Suprapubic skin (tissue), 4 donors: ENCODE measurements at regions not wholly inside any gene's neighbourhood (a gene's known extent, or its start where the extent isn't known, plus 50 kb on each side); places are given as distances from the start of the nearest gene placed in this dataset.

Experiments used
- EP300 ChIP-seq: sonication (generic); formaldehyde crosslinking; IDR thresholded peaks from one replicate; pipeline ENCODE4 v1.6.1; 2017; ENCODE audit warnings: antibody characterized with exemption
- POLR2A ChIP-seq, 2 donors: fragments of 450-650 bp; IDR thresholded peaks; one replicate each; pipeline ENCODE4 v1.6.1; 2017; ENCODE audit warnings: antibody characterized with exemption in 2 of 2, mild to moderate bottlenecking in 2 of 2, moderate library complexity in 2 of 2
- POLR2AphosphoS5 ChIP-seq, 3 donors: sonication (generic); formaldehyde crosslinking; IDR thresholded peaks; one replicate each; pipeline ENCODE4 v1.6.1; 2017; ENCODE audit warnings: antibody characterized with exemption in 3 of 3
- TF ChIP-seq, protein P1 (sequence below), 2 donors: fragments of 200-600 bp in 1 of 2; fragments of 450-650 bp in 1 of 2; sonication (generic) in 1 of 2; IDR thresholded peaks; one replicate each; pipeline ENCODE4 v1.5.1; 2016 to 2019; ENCODE audit warnings: antibody characterized with exemption in 2 of 2, mild to moderate bottlenecking in 1 of 2, moderate library complexity in 1 of 2

DNA sequence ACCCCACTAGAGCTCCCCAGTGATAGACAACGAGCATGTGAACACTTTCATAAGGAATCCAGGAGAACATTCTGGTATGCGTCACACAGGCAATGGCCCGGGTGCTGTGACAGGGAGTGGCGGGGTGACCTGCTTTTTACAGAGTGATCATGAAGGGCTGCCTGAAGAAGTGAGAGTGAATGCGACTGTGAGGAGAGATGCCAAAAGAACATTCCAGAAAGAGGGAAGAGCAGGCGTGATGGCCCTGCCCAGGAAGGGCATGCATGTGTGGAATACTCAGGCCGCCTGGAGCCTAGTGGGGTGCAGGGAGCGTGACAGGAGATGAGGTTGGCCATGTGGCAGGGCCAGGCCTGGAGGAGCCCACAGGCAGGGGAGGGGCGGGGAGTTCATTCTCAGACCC is 53.8 kb downstream of the FZD10 start:
- no peak for TF ChIP-seq POLR2A (IDR thresholded peaks at IDR 0.05)
- TF ChIP-seq, protein P1, sequence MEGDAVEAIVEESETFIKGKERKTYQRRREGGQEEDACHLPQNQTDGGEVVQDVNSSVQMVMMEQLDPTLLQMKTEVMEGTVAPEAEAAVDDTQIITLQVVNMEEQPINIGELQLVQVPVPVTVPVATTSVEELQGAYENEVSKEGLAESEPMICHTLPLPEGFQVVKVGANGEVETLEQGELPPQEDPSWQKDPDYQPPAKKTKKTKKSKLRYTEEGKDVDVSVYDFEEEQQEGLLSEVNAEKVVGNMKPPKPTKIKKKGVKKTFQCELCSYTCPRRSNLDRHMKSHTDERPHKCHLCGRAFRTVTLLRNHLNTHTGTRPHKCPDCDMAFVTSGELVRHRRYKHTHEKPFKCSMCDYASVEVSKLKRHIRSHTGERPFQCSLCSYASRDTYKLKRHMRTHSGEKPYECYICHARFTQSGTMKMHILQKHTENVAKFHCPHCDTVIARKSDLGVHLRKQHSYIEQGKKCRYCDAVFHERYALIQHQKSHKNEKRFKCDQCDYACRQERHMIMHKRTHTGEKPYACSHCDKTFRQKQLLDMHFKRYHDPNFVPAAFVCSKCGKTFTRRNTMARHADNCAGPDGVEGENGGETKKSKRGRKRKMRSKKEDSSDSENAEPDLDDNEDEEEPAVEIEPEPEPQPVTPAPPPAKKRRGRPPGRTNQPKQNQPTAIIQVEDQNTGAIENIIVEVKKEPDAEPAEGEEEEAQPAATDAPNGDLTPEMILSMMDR (IDR thresholded peaks at IDR 0.05), result no peak
- TF ChIP-seq EP300, result no peak
- no peak for TF ChIP-seq POLR2AphosphoS5 (IDR thresholded peaks at IDR 0.05)
